Stimulated activated CD4-positive, alpha-beta T cell treated with anti-CD3 and anti-CD28 coated beads, TNF-alpha, amount 100 ng/mL, for 48 hours (primary cell): ENCODE measurements at regions not wholly inside any gene's neighbourhood (a gene's known extent, or its start where the extent isn't known, plus 50 kb on each side); places are given as distances from the start of the nearest gene placed in this dataset.
"Not testable (repeated sequence)": the region's sequence is repeated elsewhere in the genome, so short reads cannot be mapped to it uniquely, and the experiment has no call there.

Experiments
- DNase-seq, 3 donors: peaks; one replicate each; pipeline ENCODE4 v3.0.0-alpha.2; 2020; ENCODE audit warnings: low read depth in 3 of 3

GRCh38 chr21:34271189-34271851, 92.5 kb upstream of the KCNE2 start:
- no peak for DNase-seq

DNA sequence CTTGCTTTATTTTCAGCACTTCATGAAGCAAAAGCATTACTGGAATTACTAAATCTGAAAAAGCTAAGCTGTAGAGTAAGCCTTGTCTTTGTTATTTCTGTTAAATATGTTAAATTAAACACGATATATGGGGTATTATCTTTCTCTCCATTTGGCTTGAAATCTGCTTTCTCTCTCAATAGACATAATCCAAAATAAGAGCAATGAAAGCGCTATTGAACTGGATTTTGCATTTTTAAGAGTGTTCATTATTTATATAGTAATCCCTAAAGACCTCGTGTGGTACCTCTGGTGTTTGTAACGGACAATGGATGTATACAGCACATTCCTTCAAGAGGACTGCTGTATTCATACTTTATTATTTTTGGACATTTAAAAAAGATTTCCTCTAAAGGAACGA, 91.5 kb upstream of the KCNE2 start:
- DNase-seq = no peak

DNA sequence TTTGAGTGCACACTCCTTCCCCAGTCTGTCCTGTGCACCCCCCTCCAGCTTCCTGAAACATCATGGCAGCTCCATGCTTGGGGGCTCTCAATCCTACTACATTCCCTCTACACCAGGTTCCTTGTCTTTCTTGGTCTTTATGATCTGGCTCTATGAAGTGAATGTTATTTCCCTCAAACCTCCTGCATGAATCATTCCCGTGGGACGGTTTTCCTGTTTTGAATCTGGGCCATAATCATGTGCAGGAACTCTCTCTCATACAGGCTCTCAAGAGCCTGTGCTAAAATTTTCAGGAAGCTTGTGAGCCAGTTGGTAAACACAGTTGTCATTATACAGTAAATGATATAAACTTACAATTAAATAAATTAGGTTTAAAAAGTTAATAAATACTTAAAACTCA, 89.8 kb upstream of the KCNE2 start:
- no peak for DNase-seq

- peak; percentile 18 to 38 (median 21) for DNase-seq
These were observed 86.9 kb upstream of the KCNE2 start for GRCh38 chr21:34276711-34277425.

GRCh38 chr21:34278451-34278850, 85.4 kb upstream of the KCNE2 start:
- DNase-seq = no peak

DNA sequence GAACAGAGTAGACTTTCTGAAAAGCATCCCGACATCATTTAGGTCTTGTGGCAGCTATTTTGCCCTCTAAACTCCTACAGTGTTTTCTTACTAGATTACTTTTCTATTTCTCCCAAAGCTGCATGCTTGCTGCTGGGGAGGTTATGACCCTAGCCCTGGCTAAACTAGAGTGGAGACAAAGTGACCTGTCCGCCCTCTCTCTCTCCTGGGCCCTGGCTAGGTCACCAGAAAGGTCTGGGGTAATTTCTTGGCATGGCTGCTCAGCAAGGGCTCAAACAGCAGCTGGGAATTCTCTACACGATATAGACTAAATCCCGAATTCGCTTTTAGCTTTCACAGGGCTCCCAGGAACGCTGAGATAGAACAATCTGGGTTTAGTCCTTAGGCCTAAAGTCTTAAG, 84.5 kb upstream of the KCNE2 start:
- no peak for DNase-seq

- DNase-seq = no peak
These were observed 83.9 kb upstream of the KCNE2 start for GRCh38 chr21:34279883-34280282.

DNA sequence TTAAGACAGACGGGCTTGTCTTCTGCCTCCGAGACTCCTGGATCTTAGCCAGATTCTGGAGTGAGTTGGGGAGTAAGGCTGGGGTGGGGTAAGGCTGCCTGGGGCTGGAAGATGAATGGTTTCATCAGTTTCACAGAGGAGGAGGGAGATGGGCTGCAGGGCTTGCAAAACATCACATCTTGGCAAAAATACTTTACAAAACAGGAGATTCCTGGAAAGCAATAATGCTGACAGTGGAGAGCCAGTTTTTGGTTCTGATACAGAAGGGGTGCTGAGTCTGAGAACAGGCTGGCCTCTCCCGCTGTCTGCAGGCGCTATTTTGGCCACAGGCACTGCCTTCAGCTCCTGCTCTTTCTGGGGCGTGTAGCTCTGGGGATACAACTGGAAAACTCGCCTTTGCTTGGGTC, 83.4 kb upstream of the KCNE2 start:
- no peak for DNase-seq

GRCh38 chr21:34280959-34281358, 82.8 kb upstream of the KCNE2 start:
- DNase-seq = no peak

DNA sequence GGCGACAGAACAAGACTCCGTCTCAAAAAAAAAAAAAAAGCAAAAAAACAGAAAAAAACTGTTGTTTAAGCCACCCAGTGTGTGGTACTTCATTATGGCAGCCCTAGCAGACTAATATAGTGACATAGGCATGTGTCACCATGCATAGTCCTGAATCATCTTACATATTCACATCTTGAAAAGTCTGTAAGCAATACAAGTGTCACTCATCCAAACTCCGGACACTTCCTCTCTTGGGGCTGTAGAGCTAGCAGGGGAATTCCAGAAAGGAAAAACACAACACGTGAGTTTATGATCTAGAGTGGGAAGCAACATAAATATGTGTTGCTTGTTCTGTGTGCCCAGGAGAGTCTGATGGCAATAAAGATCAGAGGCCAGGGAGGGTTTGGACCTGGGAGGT, 81.6 kb upstream of the KCNE2 start:
- DNase-seq = no peak

- no peak for DNase-seq
These were observed 79.1 kb upstream of the KCNE2 start for GRCh38 chr21:34284666-34285065.

GRCh38 chr21:34288042-34288441, 75.8 kb upstream of the KCNE2 start:
- not testable (repeated sequence) for DNase-seq

DNA sequence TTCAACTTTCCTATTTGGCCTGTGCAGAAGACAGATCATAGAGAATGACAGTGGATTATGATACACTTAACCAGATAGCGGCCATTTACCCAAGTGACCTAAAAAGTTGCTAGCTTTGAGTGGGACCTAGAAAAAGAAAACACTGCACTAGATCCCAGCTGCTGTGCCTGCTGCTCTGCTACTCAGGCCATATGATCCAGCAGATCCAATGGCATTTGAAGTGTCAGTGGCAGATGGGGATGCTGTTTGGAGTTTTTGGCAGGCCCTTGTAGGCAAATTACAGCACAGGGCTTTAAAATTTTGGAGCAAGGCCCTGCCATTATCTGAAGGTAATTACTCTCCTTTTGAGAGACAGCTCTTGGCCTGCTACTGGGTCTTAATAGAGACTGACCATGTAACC, 74.0 kb upstream of the KCNE2 start:
- no peak for DNase-seq

DNA sequence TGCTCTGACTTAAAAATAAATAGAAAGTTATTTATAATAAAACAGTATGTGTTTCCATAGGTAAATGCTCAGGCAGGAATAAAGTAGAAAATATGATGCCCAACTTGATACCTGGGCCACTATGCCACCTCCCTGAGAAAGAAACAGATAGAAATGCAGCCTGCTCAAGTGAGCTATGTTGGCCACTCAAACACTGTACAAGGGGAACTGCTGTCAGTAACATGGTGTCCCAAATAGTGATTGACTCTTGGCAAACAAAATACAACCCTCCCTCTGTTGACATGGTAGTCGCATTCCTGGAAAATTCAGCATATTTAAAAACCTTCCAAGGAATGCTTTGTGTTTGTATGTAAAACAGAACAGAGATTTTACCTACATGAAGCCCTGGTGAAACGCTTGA, 66.9 kb upstream of the KCNE2 start:
- DNase-seq = no peak

DNA sequence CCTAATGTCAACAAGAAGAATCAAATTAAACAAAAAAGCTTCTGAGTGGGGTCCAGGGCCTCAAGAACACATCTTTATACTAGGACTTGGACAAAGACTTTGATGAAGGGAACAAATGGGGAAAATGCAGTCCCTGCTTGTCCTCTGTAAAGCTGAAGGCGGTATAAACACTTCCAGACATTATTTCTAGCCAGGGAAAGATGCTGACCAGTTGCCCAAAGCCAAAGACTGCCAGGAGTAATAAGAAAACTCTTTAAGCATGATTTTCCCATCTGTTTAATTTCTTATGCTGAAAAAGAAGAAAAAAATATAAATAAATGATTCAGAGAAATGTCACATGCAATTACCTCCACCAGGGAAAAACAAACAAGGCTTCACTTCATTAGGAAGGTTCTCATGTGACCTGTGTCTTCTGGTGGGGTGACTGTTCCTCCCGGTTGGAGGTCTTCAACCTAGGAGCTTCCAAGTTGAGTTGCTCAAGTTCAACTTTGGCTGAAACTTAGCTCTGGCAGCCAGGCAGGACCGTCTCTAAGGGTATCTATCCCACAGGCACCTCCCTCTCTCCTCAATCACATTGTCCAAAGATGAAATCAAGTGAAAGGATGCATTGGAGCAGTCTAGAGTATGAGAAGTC, 65.2 kb upstream of the KCNE2 start:
- DNase-seq = no peak

- no peak for DNase-seq
These were observed 64.7 kb upstream of the KCNE2 start for GRCh38 chr21:34299168-34299539.

- no peak for DNase-seq
These were observed 61.3 kb upstream of the KCNE2 start for GRCh38 chr21:34302521-34302920.

GRCh38 chr21:34305605-34306604, 57.9 kb upstream of the KCNE2 start:
- no peak for DNase-seq

- DNase-seq = no peak
These were observed 55.7 kb upstream of the KCNE2 start for GRCh38 chr21:34307991-34308532.

GRCh38 chr21:34311561-34312330, 52.1 kb upstream of the KCNE2 start:
- no peak for DNase-seq

- no peak for DNase-seq
These were observed 50.7 kb upstream of the KCNE2 start for GRCh38 chr21:34313116-34313515.
